ENCODE measurements at regions not wholly inside any gene's neighbourhood (a gene's known extent, or its start where the extent isn't known, plus 50 kb on each side); places are given as distances from the start of the nearest gene placed in this dataset.

DNA sequence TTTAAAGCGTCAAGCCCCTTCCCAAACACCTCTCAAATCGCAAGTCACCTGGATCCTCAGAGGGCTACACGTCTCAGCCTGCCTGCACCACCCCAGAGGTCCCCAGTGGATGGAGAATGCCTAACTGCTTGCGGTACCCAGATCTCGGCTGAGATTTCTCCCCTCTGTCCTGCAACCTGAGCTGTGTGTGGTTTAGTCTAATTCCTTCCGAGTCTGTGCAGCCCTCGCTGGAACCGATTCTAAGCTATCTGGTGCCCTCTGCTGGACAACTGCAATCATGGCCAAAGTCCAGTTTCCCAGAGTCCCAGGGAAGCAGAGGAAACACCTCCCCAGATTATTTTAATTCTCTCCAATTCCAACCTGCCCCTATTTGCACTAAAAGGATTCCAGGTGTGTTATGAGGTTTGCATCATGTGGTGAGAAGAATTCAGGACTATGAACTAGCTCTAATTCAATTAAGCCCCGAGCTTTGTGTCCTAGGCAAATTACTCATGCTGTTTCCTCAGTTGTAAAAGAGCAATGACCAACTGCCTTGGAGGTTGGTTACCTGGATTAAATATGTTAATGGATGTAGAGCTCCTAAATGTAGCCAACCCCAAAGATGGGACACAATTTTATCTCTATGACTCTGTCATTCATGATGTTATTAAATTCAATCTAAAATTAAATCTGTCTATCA, 276.1 kb upstream of the NCKAP5 start:
- H3K27ac Mint-ChIP-seq, result no peak overlapping the region
- DNase-seq, result peak in 8 of 9 donors; percentile 18 to 60 (median 36)
- no peaks in the 10 kb centered on the region for H3K36me3 Mint-ChIP-seq
- H3K9me3 ChIP-seq (ENCODE audit: control insufficient read depth in 2 of 3, low read length in 3 of 3), result no peaks in the 10 kb centered on the region
- intact Hi-C loops (cut with micrococcal nuclease), result loop anchor here (2.0 to 10.0 kb wide), 3 partner anchors 1300 to 1987 kb away; no protein-coding TSS in a partner anchor
- CTCF ChIA-PET, result interaction anchor here (0.9 to 2.3 kb wide), 7 partner anchors 11 to 568 kb away, joined by 3 to 6 read pairs (median 4); no protein-coding TSS in a partner anchor
- no peak overlapping the region for H3K4me3 ChIP-seq (ENCODE audit: low read length)
- peaks cover 0 to 7% (median 5%) of the 10 kb centered on the region in 7 donors for H3K4me1 Mint-ChIP-seq
- ATAC-seq, result peak; percentile 72
- no peaks in the 10 kb centered on the region for H3K36me3 ChIP-seq (ENCODE audit: control insufficient read depth in 2 of 3, insufficient read depth in 3 of 3, low read length in 3 of 3)
- no peaks in the 10 kb centered on the region for H3K9me3 Mint-ChIP-seq
- H3K4me1 ChIP-seq (ENCODE audit: control insufficient read depth in 2 of 2, insufficient read depth in 2 of 2, low read length in 2 of 2), result no peaks in the 10 kb centered on the region
- no peaks in the 10 kb centered on the region for H3K27me3 ChIP-seq (ENCODE audit: control insufficient read depth in 2 of 2, insufficient read depth in 2 of 2, low read length in 2 of 2)
- no peak overlapping the region for H3K27ac ChIP-seq (ENCODE audit: low read depth, low read length)
- POLR2A ChIA-PET, result no interaction called here
- peak overlapping the region in 1 of 10 donors; percentile 54 for H3K4me3 Mint-ChIP-seq
- peaks cover 11 to 20% (median 15%) of the 10 kb centered on the region in 5 donors for H3K27me3 Mint-ChIP-seq

DNA sequence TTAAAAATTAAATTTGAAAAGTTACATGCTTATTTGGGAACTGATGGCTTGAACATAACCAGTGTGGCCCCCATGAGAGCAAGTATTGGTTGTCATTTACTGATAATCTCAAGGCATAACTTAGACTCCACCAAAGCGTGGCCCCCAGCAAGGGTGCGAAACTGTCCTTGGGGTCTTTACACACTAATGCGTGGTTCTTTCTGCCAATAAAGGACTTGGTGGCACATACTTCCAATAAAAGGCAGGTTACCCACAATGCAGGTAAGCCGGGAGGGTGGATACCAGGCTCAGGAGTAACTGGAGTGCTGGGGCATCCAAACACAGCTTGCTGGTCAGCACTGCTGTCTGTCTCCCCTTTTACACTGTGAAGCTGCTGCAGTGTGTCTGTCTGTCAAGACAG, 278.2 kb upstream of the NCKAP5 start:
- POLR2A ChIA-PET, result no interaction called here
- peaks cover 0 to 7% (median 5%) of the 10 kb centered on the region in 7 donors for H3K4me1 Mint-ChIP-seq
- intact Hi-C loops (cut with micrococcal nuclease), result loop anchor here in 1 of 2 donors (10.0 kb wide), 1 partner anchor 1302 kb away; no protein-coding TSS in a partner anchor

DNA sequence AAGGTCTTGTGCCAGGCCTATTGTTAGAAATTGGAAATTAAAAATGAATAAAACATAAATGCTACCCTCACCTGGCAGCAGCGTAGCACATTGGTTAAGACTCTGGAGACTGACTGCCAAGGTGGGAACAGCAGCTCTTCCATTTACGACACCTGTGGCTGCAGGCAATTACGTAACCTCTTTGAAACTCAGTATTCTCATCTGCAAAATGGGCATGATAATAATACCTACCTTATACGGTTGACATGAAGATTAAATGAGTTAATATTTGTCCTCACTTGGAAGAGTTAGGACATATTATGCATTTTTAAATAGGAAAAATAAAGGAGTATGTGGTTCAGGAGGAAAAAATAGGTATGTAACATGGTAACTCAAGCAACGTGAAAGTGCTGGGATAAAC, 279.3 kb upstream of the NCKAP5 start:
- Mint-ChIP-seq H3K27ac (no peak overlapping the region), H3K9me3 (peaks cover 0 to 3% (median 0%) of the 10 kb centered on the region in 11 donors), H3K36me3 (no peaks in the 10 kb centered on the region), H3K4me3 (no peak overlapping the region), H3K4me1 (peaks cover 0 to 7% (median 5%) of the 10 kb centered on the region in 7 donors), H3K27me3 (peaks cover 11 to 30% (median 15%) of the 10 kb centered on the region in 5 donors)
- Histone ChIP-seq H3K27ac (ENCODE audit: low read depth, low read length) (no peak overlapping the region), H3K4me3 (ENCODE audit: low read length) (no peak overlapping the region), H3K9me3 (ENCODE audit: control insufficient read depth in 2 of 3, low read length in 3 of 3) (no peaks in the 10 kb centered on the region), H3K27me3 (ENCODE audit: control insufficient read depth in 2 of 2, insufficient read depth in 2 of 2, low read length in 2 of 2) (no peaks in the 10 kb centered on the region), H3K4me1 (ENCODE audit: control insufficient read depth in 2 of 2, insufficient read depth in 2 of 2, low read length in 2 of 2) (no peaks in the 10 kb centered on the region), H3K36me3 (ENCODE audit: control insufficient read depth in 2 of 3, insufficient read depth in 3 of 3, low read length in 3 of 3) (no peaks in the 10 kb centered on the region)
- ChIA-PET CTCF (no interaction called here), POLR2A (no interaction called here)
- ATAC-seq (no peak), DNase-seq (no peak)
- intact Hi-C loops (cut with micrococcal nuclease), result loop anchor here in 1 of 2 donors (10.0 kb wide), 1 partner anchor 1303 kb away; no protein-coding TSS in a partner anchor

More for the DNA sequence above, 278.2 kb upstream of the NCKAP5 start:
- CTCF ChIA-PET, result no interaction called here
- H3K9me3 ChIP-seq (ENCODE audit: control insufficient read depth in 2 of 3, low read length in 3 of 3), result no peaks in the 10 kb centered on the region
- H3K27ac Mint-ChIP-seq, result no peak overlapping the region
- H3K4me1 ChIP-seq (ENCODE audit: control insufficient read depth in 2 of 2, insufficient read depth in 2 of 2, low read length in 2 of 2), result no peaks in the 10 kb centered on the region
- no peaks in the 10 kb centered on the region for H3K9me3 Mint-ChIP-seq
- no peak overlapping the region for H3K4me3 ChIP-seq (ENCODE audit: low read length)
- no peaks in the 10 kb centered on the region for H3K36me3 ChIP-seq (ENCODE audit: control insufficient read depth in 2 of 3, insufficient read depth in 3 of 3, low read length in 3 of 3)
- no peak for ATAC-seq
- no peak overlapping the region for H3K4me3 Mint-ChIP-seq
- DNase-seq, result no peak
- H3K27me3 Mint-ChIP-seq, result peaks cover 11 to 27% (median 15%) of the 10 kb centered on the region in 5 donors
- H3K36me3 Mint-ChIP-seq, result no peaks in the 10 kb centered on the region
- no peak overlapping the region for H3K27ac ChIP-seq (ENCODE audit: low read depth, low read length)
- H3K27me3 ChIP-seq (ENCODE audit: control insufficient read depth in 2 of 2, insufficient read depth in 2 of 2, low read length in 2 of 2), result no peaks in the 10 kb centered on the region

DNA sequence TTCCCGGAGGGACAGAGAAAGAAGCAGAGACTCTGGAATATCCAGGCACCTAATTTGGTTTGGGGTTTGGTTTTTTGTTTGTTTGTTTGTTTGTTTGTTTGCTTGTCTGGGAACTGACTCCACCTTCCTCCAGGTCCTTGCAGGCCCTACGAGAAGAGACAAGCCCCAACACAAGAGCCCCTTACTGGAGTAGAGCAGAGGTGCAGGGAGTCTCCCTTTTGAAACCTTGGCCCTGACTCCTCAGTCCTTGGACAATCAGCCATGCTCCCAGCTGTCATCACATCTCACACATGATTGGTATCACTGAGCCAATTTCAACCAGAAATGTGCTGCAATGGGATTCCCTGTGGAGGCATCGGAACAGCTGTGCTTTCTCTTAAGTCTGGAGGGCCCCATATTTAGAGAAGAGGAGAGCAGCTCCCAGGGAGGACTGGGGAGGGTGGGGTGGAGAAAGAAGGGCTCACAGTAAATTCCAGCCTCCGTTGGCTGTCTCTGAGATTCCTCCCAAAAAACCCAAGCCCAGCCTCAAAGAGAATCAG, 279.9 kb upstream of the NCKAP5 start:
- Histone ChIP-seq H3K27ac (ENCODE audit: low read depth, low read length) (no peak overlapping the region), H3K27me3 (ENCODE audit: control insufficient read depth in 2 of 2, insufficient read depth in 2 of 2, low read length in 2 of 2) (no peaks in the 10 kb centered on the region), H3K4me1 (ENCODE audit: control insufficient read depth in 2 of 2, insufficient read depth in 2 of 2, low read length in 2 of 2) (no peaks in the 10 kb centered on the region), H3K4me3 (ENCODE audit: low read length) (no peak overlapping the region), H3K36me3 (ENCODE audit: control insufficient read depth in 2 of 3, insufficient read depth in 3 of 3, low read length in 3 of 3) (no peaks in the 10 kb centered on the region), H3K9me3 (ENCODE audit: control insufficient read depth in 2 of 3, low read length in 3 of 3) (no peaks in the 10 kb centered on the region)
- ChIA-PET POLR2A (no interaction called here), CTCF (no interaction called here)
- intact Hi-C loops (cut with micrococcal nuclease), result loop anchor here in 1 of 2 donors (10.0 kb wide), 1 partner anchor 1303 kb away; no protein-coding TSS in a partner anchor
- peaks cover 0 to 7% (median 5%) of the 10 kb centered on the region in 7 donors for H3K4me1 Mint-ChIP-seq
- H3K9me3 Mint-ChIP-seq, result peaks cover 0 to 4% (median 0%) of the 10 kb centered on the region in 11 donors
- no peaks in the 10 kb centered on the region for H3K36me3 Mint-ChIP-seq
- no peak overlapping the region for H3K27ac Mint-ChIP-seq
- no peak for DNase-seq
- no peak overlapping the region for H3K4me3 Mint-ChIP-seq
- no peak for ATAC-seq
- H3K27me3 Mint-ChIP-seq, result peaks cover 11 to 30% (median 15%) of the 10 kb centered on the region in 5 donors

GRCh38 chr2:133849341-133849740, 281.1 kb upstream of the NCKAP5 start:
- ChIA-PET CTCF (no interaction called here), POLR2A (no interaction called here)
- ATAC-seq, result no peak
- no peaks in the 10 kb centered on the region for H3K36me3 ChIP-seq (ENCODE audit: control insufficient read depth in 2 of 3, insufficient read depth in 3 of 3, low read length in 3 of 3)
- Mint-ChIP-seq H3K36me3 (no peaks in the 10 kb centered on the region), H3K27me3 (peaks cover 11 to 30% (median 21%) of the 10 kb centered on the region in 5 donors), H3K4me1 (peaks cover 0 to 2% (median 1%) of the 10 kb centered on the region in 7 donors), H3K4me3 (no peak overlapping the region), H3K9me3 (peaks cover 0 to 4% (median 0%) of the 10 kb centered on the region in 11 donors), H3K27ac (no peak overlapping the region)
- no peak overlapping the region for H3K4me3 ChIP-seq (ENCODE audit: low read length)
- intact Hi-C loops (cut with micrococcal nuclease), result loop anchor here in 1 of 2 donors (10.0 kb wide), 1 partner anchor 1305 kb away; no protein-coding TSS in a partner anchor
- H3K4me1 ChIP-seq (ENCODE audit: control insufficient read depth in 2 of 2, insufficient read depth in 2 of 2, low read length in 2 of 2), result no peaks in the 10 kb centered on the region
- H3K9me3 ChIP-seq (ENCODE audit: control insufficient read depth in 2 of 3, low read length in 3 of 3), result no peaks in the 10 kb centered on the region
- H3K27me3 ChIP-seq (ENCODE audit: control insufficient read depth in 2 of 2, insufficient read depth in 2 of 2, low read length in 2 of 2), result no peaks in the 10 kb centered on the region
- no peak overlapping the region for H3K27ac ChIP-seq (ENCODE audit: low read depth, low read length)
- no peak for DNase-seq

DNA sequence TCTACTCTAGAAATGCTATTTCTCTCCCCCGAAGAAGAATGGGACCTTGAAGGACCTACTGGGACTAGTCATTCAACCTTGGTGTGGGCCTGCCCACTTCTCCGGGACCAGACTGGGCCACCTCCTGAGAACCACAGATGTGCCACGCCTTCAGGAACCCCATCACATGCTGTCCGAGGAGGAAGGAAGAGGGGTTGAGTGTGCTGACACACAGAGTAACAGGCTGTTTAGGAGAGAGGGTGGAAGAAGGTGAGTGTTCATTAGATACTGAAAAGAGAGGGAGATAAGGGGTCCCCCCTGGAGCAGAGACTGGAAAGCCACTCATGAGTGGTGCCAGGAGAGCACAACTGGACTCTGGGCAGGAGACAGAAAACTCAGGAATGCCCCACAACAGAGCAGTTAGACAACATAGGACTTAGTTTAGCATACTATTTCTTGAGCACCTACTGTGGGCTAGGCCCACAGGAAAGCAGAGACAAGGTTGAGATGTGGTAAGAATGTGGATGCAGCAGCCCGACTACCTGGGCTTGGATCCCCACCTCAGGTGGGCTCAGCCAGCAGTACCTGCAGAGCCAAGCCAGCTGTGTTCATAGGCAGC, 286.4 kb upstream of the NCKAP5 start:
- ChIA-PET POLR2A (no interaction called here), CTCF (interaction anchor here (1.8 kb wide), 1 partner anchor 10 kb away, joined by 5 read pairs; no protein-coding TSS in a partner anchor)
- no peaks in the 10 kb centered on the region for H3K4me1 Mint-ChIP-seq
- ATAC-seq (no peak), DNase-seq (no peak)
- H3K4me3 Mint-ChIP-seq, result no peak overlapping the region
- H3K36me3 ChIP-seq (ENCODE audit: control insufficient read depth in 2 of 3, insufficient read depth in 3 of 3, low read length in 3 of 3), result no peaks in the 10 kb centered on the region
- no peak overlapping the region for H3K27ac ChIP-seq (ENCODE audit: low read depth, low read length)
- no peaks in the 10 kb centered on the region for H3K9me3 ChIP-seq (ENCODE audit: control insufficient read depth in 2 of 3, low read length in 3 of 3)
- H3K27me3 Mint-ChIP-seq, result peaks cover 2 to 18% (median 12%) of the 10 kb centered on the region in 5 donors
- no peaks in the 10 kb centered on the region for H3K4me1 ChIP-seq (ENCODE audit: control insufficient read depth in 2 of 2, insufficient read depth in 2 of 2, low read length in 2 of 2)
- H3K27me3 ChIP-seq (ENCODE audit: control insufficient read depth in 2 of 2, insufficient read depth in 2 of 2, low read length in 2 of 2), result no peaks in the 10 kb centered on the region
- no peaks in the 10 kb centered on the region for H3K36me3 Mint-ChIP-seq
- intact Hi-C loops (cut with micrococcal nuclease), result no loop called here
- H3K4me3 ChIP-seq (ENCODE audit: low read length), result no peak overlapping the region
- H3K27ac Mint-ChIP-seq, result no peak overlapping the region
- peaks cover 0 to 4% (median 0%) of the 10 kb centered on the region in 11 donors for H3K9me3 Mint-ChIP-seq
